ENCODE measurements at regions not wholly inside any gene's neighbourhood (a gene's known extent, or its start where the extent isn't known, plus 50 kb on each side); places are given as distances from the start of the nearest gene placed in this dataset.

DNA sequence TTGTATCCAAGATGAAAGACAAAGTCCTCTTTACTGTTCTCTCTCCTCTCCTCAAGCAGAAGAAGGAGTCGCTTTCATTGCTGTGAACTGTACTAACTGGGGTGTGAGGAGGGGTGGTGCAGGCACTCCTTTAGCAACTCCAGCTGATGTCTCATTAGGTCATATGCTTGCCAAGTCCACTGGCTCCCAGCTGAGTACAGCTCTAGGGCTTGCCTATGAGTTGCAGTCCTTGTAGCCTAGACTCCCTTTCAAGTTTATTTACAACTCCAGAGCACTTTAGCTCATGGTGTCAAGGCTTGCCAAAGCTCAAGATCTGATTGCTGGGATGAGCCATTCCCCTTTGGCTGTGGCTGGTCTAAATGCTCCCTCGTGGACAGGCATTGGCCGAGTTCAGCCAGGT is 55.1 kb upstream of the PDGFD start:
- DNase-seq: no peak

DNA sequence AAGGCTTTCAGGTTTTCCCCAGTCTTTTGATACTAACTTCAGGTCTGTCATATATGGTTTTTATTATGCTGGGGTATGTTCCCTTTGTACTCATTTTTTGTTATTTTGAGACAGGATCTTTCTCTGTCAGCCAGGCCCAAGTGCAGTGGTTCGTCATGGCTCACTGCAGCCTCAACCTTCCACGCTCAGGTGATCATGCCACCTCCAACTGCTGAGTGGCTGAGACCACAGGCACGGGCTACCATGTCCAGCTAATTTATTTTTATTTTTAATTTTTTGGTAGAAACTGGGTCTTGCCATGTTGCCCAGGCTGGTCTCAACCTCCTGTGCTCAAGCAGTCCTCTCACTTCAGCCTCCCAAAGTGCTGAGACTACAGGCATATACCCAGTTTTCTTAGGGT is 50.6 kb upstream of the PDGFD start:
- no peak for DNase-seq

All from T-helper 1 cell (primary cell).